ENCODE measurements at regions not wholly inside any gene's neighbourhood (a gene's known extent, or its start where the extent isn't known, plus 50 kb on each side); places are given as distances from the start of the nearest gene placed in this dataset.
"Not testable (repeated sequence)": the region's sequence is repeated elsewhere in the genome, so short reads cannot be mapped to it uniquely, and the experiment has no call there.

DNA sequence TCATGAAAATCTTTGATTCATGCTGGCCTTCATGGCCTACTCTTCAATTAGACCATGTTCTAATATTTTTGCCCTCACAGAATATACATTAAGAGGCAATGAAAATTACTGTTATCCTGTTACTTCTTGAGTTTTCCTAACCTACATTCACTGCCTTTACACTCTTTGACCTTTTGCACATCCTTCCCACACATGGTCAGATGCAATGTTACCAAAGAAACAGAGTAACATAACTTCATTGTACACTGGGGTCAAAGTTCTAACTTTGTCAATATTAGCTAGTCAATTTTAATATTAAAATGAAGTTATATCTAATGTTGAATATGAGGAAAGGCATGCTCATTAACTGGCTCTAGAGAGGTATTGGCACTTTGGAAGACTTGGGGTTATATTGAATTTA, 284.8 kb downstream of the TEX13C start:
- no peak overlapping the region for H3K4me3 ChIP-seq (ENCODE audit: low read depth, low read length)
- no peak overlapping the region for H3K9ac ChIP-seq (ENCODE audit: low read length)
- H3K36me3 ChIP-seq (ENCODE audit: control insufficient read depth, insufficient read depth, low read length), result no peaks in the 10 kb centered on the region
- no peaks in the 10 kb centered on the region for H3K4me1 ChIP-seq (ENCODE audit: control insufficient read depth, insufficient read depth, low read length)
- H3K27me3 ChIP-seq (ENCODE audit: control insufficient read depth, insufficient read depth, low read length), result no peaks in the 10 kb centered on the region; the same call in 1 of the 2 replicates
- no peaks in the 10 kb centered on the region for H3K9me3 ChIP-seq (ENCODE audit: control insufficient read depth, insufficient read depth, low read depth, low read length)
- H3K27ac ChIP-seq (ENCODE audit: low read depth, low read length), result no peak overlapping the region

DNA sequence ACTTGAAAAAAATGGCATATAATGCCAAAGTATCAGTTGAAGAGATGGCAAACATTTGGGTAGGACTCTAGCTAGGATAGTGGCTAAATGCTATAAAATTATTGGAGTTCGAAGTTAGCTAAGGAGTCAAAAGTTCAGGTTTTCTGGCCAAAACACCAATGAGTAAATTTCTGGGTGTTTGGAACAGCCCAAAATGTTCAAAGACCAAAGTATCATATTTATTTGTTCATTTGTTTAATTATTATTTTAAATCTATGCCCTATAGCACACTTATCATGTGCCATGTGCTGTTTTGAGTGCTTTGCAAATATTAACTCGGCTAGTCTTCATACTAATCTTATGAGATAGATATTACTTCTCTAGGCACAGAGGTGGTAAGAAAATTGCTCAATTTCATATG, 285.5 kb downstream of the TEX13C start:
- H3K27me3 ChIP-seq (ENCODE audit: control insufficient read depth, insufficient read depth, low read length), result no peaks in the 10 kb centered on the region; the same call in 1 of the 2 replicates
- H3K9ac ChIP-seq (ENCODE audit: low read length), result no peak overlapping the region
- H3K27ac ChIP-seq (ENCODE audit: low read depth, low read length), result no peak overlapping the region
- H3K36me3 ChIP-seq (ENCODE audit: control insufficient read depth, insufficient read depth, low read length), result no peaks in the 10 kb centered on the region
- H3K4me1 ChIP-seq (ENCODE audit: control insufficient read depth, insufficient read depth, low read length), result no peaks in the 10 kb centered on the region
- H3K4me3 ChIP-seq (ENCODE audit: low read depth, low read length), result no peak overlapping the region
- no peaks in the 10 kb centered on the region for H3K9me3 ChIP-seq (ENCODE audit: control insufficient read depth, insufficient read depth, low read depth, low read length)

DNA sequence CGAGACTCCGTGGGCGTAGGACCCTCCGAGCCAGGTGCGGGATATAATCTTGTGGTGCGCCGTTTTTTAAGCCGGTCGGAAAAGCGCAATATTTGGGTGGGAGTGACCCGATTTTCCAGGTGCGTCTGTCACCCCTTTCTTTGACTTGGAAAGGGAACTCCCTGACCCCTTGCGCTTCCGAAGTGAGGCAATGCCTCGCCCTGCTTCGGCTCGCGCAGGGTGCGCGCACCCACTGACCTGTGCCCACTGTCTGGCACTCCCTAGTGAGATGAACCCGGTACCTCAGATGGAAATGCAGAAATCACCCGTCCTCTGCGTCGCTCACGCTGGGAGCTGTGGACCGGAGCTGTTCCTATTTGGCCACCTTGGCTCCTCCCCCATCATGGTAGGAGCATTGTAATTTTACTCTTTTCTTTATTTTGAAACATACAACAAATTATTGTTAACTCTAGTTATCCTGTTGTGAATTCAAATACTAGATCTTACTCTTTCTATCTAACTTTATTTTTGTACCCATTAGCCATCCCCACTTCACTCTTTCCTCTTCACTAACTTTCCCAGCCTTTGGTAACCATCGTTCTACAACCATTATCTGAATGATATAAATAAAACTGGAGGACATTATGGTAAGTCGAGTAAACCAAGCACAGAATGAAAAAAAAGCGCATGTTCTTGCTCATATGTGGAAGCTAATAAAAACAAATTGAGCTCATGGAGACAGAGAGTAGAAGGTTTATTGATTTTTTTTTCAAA, 295.1 kb downstream of the TEX13C start:
- H3K9me3 ChIP-seq (ENCODE audit: control insufficient read depth, insufficient read depth, low read depth, low read length); H3K9ac ChIP-seq (ENCODE audit: low read length); H3K27me3 ChIP-seq (ENCODE audit: control insufficient read depth, insufficient read depth, low read length); H3K27ac ChIP-seq (ENCODE audit: low read depth, low read length); H3K36me3 ChIP-seq (ENCODE audit: control insufficient read depth, insufficient read depth, low read length); H3K4me3 ChIP-seq (ENCODE audit: low read depth, low read length); H3K4me1 ChIP-seq (ENCODE audit: control insufficient read depth, insufficient read depth, low read length): not testable (repeated sequence)

DNA sequence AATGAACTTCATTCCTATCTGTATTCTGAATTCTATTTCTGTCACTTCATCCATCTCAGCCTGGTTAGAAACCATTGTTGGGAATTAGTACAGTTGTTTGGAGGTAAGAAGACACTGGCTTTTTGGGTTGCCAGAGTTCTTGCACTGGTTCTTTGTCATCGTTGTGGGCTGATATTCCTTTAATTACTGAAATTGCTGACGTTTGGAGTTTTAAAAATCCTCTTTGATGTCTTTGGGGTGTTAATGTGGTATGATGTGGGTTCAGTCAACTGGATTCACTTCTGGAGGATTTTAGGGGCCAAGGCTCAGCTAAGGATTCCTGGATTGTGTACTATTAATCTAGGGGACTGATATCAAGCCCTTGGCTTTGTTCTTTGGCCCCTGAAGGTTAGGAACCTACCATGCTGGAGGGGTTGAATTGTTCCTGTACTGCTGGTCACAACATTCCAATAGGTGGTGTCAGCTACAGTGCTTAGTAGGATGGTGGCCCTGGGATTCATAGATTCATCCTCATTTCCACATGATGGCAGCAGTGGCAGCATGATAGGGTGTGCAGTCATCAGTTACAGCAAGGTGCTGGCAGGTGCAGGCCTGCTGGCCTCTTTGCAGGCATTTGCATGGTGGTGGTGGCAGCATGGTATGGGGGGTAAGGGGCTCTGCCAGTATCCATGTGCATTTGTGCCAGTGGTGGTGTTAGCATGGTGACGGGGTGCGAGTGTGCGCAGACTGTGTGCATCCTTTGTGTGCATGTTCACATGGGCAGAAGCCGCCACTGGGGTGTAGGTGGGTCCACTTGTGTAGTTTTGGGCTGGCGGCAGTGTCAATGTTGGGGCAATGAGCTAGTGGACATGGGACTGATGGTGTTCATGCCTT, 301.3 kb downstream of the TEX13C start:
- Histone ChIP-seq H3K4me3 (ENCODE audit: low read depth, low read length) (no peak overlapping the region), H3K27ac (ENCODE audit: low read depth, low read length) (no peak overlapping the region), H3K4me1 (ENCODE audit: control insufficient read depth, insufficient read depth, low read length) (no peaks in the 10 kb centered on the region), H3K27me3 (ENCODE audit: control insufficient read depth, insufficient read depth, low read length) (no peaks in the 10 kb centered on the region; the same call in 1 of the 2 replicates), H3K36me3 (ENCODE audit: control insufficient read depth, insufficient read depth, low read length) (no peaks in the 10 kb centered on the region), H3K9me3 (ENCODE audit: control insufficient read depth, insufficient read depth, low read depth, low read length) (no peaks in the 10 kb centered on the region), H3K9ac (ENCODE audit: low read length) (no peak overlapping the region)

DNA sequence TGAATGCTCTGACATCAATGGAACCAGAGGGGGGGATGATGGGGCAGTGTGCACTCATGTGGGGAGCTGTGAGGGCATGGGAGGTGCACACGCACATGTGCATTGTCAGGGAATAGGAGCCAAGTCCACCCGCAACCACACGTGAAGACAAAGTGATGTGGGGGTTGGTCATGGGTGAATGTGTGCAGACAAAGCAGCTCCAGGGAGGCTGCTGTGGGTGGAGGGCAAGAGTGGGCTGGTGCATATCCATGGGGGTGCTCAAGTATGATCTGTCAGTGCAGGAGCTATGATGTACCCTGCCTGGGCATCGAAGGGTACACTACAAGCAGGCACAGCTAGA, 301.9 kb downstream of the TEX13C start:
- H3K27me3 ChIP-seq (ENCODE audit: control insufficient read depth, insufficient read depth, low read length), result peaks cover 2% of the 10 kb centered on the region; the same call in 1 of the 2 replicates
- H3K4me1 ChIP-seq (ENCODE audit: control insufficient read depth, insufficient read depth, low read length), result no peaks in the 10 kb centered on the region

DNA sequence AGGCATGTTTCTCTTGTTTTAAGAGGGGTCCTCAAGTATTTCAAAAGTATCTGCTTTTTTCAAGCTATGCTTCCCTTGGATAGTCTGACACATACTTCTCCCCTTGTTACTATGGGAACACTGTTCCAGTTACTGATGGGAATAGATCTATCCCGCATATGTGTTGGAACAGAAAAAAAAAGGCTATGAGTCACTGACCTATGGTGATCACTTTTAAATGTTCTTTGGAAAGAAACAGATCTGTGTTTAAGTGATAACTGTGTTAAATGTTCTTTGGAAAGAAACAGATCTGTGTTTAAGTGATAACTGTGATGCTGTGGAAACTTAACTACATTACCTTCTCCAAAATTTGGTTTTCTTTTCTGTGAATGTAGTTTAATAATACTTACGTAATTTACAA, 303.2 kb downstream of the TEX13C start:
- Histone ChIP-seq H3K4me1 (ENCODE audit: control insufficient read depth, insufficient read depth, low read length) (no peaks in the 10 kb centered on the region), H3K9ac (ENCODE audit: low read length) (no peak overlapping the region), H3K36me3 (ENCODE audit: control insufficient read depth, insufficient read depth, low read length) (no peaks in the 10 kb centered on the region), H3K27ac (ENCODE audit: low read depth, low read length) (no peak overlapping the region), H3K4me3 (ENCODE audit: low read depth, low read length) (no peak overlapping the region), H3K27me3 (ENCODE audit: control insufficient read depth, insufficient read depth, low read length) (peaks cover 15% of the 10 kb centered on the region), H3K9me3 (ENCODE audit: control insufficient read depth, insufficient read depth, low read depth, low read length) (no peaks in the 10 kb centered on the region)

More for the DNA sequence above, 301.9 kb downstream of the TEX13C start:
- Histone ChIP-seq H3K4me3 (ENCODE audit: low read depth, low read length) (no peak overlapping the region), H3K36me3 (ENCODE audit: control insufficient read depth, insufficient read depth, low read length) (no peaks in the 10 kb centered on the region), H3K9ac (ENCODE audit: low read length) (no peak overlapping the region), H3K9me3 (ENCODE audit: control insufficient read depth, insufficient read depth, low read depth, low read length) (no peaks in the 10 kb centered on the region), H3K27ac (ENCODE audit: low read depth, low read length) (no peak overlapping the region)

DNA sequence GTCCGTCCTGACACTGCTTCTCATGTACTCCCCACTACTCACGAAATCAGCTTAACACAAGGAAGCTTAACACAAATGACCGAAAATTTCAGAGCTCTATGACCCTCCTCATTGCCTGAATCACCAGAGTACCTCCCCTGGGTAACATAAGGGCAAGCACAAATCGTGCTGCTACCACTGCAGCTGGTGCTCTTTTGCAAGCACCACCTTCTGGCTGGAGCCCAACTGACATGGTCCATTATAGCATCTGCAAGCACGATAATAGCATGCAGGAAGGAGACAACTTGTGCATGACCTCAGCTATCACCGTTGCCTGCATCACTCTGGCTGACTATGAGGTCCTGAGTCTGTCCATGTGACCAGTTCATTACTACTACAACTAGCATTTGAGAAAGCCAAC, 308.0 kb downstream of the TEX13C start:
- H3K27me3 ChIP-seq (ENCODE audit: control insufficient read depth, insufficient read depth, low read length), result peaks cover 33% of the 10 kb centered on the region
- H3K36me3 ChIP-seq (ENCODE audit: control insufficient read depth, insufficient read depth, low read length), result no peaks in the 10 kb centered on the region
- no peaks in the 10 kb centered on the region for H3K9me3 ChIP-seq (ENCODE audit: control insufficient read depth, insufficient read depth, low read depth, low read length)
- no peak overlapping the region for H3K9ac ChIP-seq (ENCODE audit: low read length)
- H3K27ac ChIP-seq (ENCODE audit: low read depth, low read length), result no peak overlapping the region
- H3K4me1 ChIP-seq (ENCODE audit: control insufficient read depth, insufficient read depth, low read length), result peaks cover 7% of the 10 kb centered on the region
- H3K4me3 ChIP-seq (ENCODE audit: low read depth, low read length), result no peak overlapping the region

DNA sequence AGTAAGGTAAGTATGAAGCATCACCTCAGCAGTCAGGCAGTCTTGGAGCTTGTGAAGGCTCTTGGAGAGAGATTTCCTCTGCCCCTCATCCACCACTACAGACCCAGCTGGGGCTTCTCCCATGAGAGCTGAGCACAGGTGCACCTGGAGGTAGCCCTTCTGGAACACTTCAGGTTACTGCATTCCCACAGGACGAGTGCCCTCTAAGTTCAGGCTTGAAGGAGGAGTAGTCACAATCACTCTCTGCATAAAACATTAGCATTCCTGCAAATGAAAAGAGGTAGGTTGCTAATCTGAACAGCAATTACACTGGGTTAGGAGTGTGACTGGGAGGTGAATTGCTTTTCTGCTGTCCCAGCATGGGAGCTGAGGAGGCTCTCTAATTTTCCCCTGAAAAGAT, 308.8 kb downstream of the TEX13C start:
- Histone ChIP-seq H3K27ac (ENCODE audit: low read depth, low read length) (no peak overlapping the region), H3K27me3 (ENCODE audit: control insufficient read depth, insufficient read depth, low read length) (peaks cover 33% of the 10 kb centered on the region), H3K9me3 (ENCODE audit: control insufficient read depth, insufficient read depth, low read depth, low read length) (no peaks in the 10 kb centered on the region), H3K36me3 (ENCODE audit: control insufficient read depth, insufficient read depth, low read length) (no peaks in the 10 kb centered on the region), H3K4me3 (ENCODE audit: low read depth, low read length) (no peak overlapping the region), H3K9ac (ENCODE audit: low read length) (no peak overlapping the region), H3K4me1 (ENCODE audit: control insufficient read depth, insufficient read depth, low read length) (peaks cover 7% of the 10 kb centered on the region)

DNA sequence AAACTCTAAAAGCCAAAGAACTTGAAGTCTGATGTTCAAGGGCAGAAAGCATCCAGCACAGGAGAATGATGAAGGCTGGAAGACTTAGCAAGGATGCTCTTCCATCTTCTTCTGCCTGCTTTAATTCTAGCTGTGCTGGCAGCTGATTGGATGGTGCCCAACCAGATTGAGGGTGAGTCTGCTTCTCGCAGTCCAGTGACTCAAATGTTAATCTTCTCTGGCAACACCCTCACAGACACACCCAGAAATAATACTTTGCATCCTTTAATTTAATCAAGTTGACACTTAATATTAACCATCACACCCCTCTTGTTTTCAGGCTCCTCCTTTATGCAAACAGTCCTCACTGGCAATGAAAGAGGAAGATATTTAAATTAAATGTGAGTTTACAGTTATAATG, 321.7 kb downstream of the TEX13C start:
- Histone ChIP-seq H3K27ac (ENCODE audit: low read depth, low read length) (no peak overlapping the region), H3K9ac (ENCODE audit: low read length) (no peak overlapping the region), H3K9me3 (ENCODE audit: control insufficient read depth, insufficient read depth, low read depth, low read length) (0 out of 2 replicates have a peak, but pooled peaks cover 2% of the 10 kb centered on the region), H3K36me3 (ENCODE audit: control insufficient read depth, insufficient read depth, low read length) (no peaks in the 10 kb centered on the region), H3K4me1 (ENCODE audit: control insufficient read depth, insufficient read depth, low read length) (no peaks in the 10 kb centered on the region), H3K4me3 (ENCODE audit: low read depth, low read length) (no peak overlapping the region), H3K27me3 (ENCODE audit: control insufficient read depth, insufficient read depth, low read length) (no peaks in the 10 kb centered on the region; the same call in 1 of the 2 replicates)

DNA sequence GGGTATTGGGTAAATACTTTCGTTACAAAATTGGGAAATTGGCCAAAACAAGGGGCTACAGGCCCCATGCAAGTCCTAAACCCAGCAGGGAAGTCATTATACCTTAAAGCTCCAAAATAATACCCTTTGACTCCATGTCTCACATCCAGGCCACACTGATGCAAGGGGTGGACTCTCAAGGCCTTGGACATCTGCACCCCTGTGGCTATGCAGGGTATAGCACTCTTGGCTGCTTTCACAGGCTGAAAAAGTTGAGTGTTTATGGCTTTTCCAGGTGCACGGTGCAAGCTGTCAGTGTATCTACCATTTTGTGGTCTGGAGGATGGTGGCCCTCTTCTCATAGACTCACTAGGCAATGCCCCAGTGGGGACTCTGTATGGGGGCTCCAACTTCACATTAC, 326.5 kb downstream of the TEX13C start:
- no peak overlapping the region for H3K9ac ChIP-seq (ENCODE audit: low read length)
- H3K4me1 ChIP-seq (ENCODE audit: control insufficient read depth, insufficient read depth, low read length), result no peaks in the 10 kb centered on the region
- no peak overlapping the region for H3K4me3 ChIP-seq (ENCODE audit: low read depth, low read length)
- H3K27me3 ChIP-seq (ENCODE audit: control insufficient read depth, insufficient read depth, low read length), result no peaks in the 10 kb centered on the region; the same call in 1 of the 2 replicates
- H3K27ac ChIP-seq (ENCODE audit: low read depth, low read length), result no peak overlapping the region
- no peaks in the 10 kb centered on the region for H3K9me3 ChIP-seq (ENCODE audit: control insufficient read depth, insufficient read depth, low read depth, low read length)
- H3K36me3 ChIP-seq (ENCODE audit: control insufficient read depth, insufficient read depth, low read length), result no peaks in the 10 kb centered on the region

DNA sequence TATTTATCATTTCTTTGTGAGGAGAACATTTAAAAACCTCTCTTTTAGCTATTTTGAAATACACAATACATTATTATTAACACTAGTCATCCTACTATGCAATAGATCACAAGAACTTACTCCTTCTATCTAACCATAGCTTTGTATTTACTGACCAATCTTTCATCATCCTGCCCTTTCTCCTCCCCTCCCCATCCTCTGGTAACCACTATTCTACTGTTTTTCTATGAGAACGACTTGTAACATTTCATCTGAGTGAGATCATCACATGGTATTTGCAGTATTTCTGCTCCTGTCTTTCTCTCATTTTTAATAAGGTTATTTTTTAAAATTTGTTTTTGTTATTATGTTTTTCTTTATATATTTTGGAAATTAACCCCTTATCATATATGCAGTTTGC, 331.8 kb downstream of the TEX13C start:
- H3K27me3 ChIP-seq (ENCODE audit: control insufficient read depth, insufficient read depth, low read length), result no peaks in the 10 kb centered on the region; the same call in 1 of the 2 replicates
- no peak overlapping the region for H3K9ac ChIP-seq (ENCODE audit: low read length)
- peaks cover 5% of the 10 kb centered on the region; the same call in 1 of the 2 replicates for H3K9me3 ChIP-seq (ENCODE audit: control insufficient read depth, insufficient read depth, low read depth, low read length)
- H3K4me1 ChIP-seq (ENCODE audit: control insufficient read depth, insufficient read depth, low read length), result no peaks in the 10 kb centered on the region
- no peak overlapping the region for H3K4me3 ChIP-seq (ENCODE audit: low read depth, low read length)
- H3K36me3 ChIP-seq (ENCODE audit: control insufficient read depth, insufficient read depth, low read length), result no peaks in the 10 kb centered on the region
- no peak overlapping the region for H3K27ac ChIP-seq (ENCODE audit: low read depth, low read length)
